ENCODE measurements at regions not wholly inside any gene's neighbourhood (a gene's known extent, or its start where the extent isn't known, plus 50 kb on each side); places are given as distances from the start of the nearest gene placed in this dataset.

DNA sequence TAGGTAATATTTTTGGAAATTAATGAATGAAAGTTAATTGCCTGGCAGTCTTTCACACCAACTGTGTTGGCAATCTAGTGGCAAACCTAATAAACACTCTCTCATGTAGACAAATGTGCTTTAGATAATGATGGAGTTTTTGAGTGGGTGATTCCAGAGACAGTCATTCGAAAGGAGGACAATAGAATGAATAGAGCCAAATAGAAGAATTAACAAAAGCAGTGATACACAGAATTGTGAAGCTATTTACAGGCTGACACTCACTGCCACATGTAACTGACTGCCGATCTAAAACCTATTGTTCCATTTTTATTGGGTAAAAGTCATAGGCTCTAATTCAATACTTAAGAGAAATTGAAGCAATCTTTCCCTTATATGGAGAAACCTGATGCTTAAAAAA lies 338.5 kb downstream of the PCDH7 start:
- no peaks in the 10 kb centered on the region for H3K36me3 ChIP-seq (ENCODE audit: insufficient read depth, low read length)
- H3K4me3 ChIP-seq (ENCODE audit: low read depth, low read length, poor library complexity, severe bottlenecking) = no peak overlapping the region
- H3K4me1 ChIP-seq (ENCODE audit: insufficient read depth, low read length, severe bottlenecking) = no peaks in the 10 kb centered on the region
- TF ChIP-seq CTCF (IDR thresholded peaks at IDR 0.05; ENCODE audit: low read length) (no peak), EZH2 (IDR thresholded peaks at IDR 0.05; ENCODE audit: borderline replicate concordance, low read length) (no peak)
- H3K4me2 ChIP-seq (ENCODE audit: low read length) = no peak overlapping the region
- no peaks in the 10 kb centered on the region for H3K27me3 ChIP-seq (ENCODE audit: insufficient read depth, low read length)
- no peaks in the 10 kb centered on the region for H3F3A ChIP-seq (ENCODE audit: insufficient read depth, low read length)
- H3K9me2 ChIP-seq (ENCODE audit: low read depth, low read length) = no peaks in the 10 kb centered on the region
- no peak overlapping the region for H3K27ac ChIP-seq (ENCODE audit: low read depth, low read length, poor library complexity, severe bottlenecking)
- no peak overlapping the region for H2AFZ ChIP-seq (ENCODE audit: low read length)
- H3K9ac ChIP-seq (ENCODE audit: low read length) = no peak overlapping the region
- H3K9me3 ChIP-seq (ENCODE audit: low read length) = no peaks in the 10 kb centered on the region
- H3K79me2 ChIP-seq (ENCODE audit: insufficient read depth, low read length) = no peaks in the 10 kb centered on the region
- H4K20me1 ChIP-seq (ENCODE audit: insufficient read depth, low read length) = no peaks in the 10 kb centered on the region

DNA sequence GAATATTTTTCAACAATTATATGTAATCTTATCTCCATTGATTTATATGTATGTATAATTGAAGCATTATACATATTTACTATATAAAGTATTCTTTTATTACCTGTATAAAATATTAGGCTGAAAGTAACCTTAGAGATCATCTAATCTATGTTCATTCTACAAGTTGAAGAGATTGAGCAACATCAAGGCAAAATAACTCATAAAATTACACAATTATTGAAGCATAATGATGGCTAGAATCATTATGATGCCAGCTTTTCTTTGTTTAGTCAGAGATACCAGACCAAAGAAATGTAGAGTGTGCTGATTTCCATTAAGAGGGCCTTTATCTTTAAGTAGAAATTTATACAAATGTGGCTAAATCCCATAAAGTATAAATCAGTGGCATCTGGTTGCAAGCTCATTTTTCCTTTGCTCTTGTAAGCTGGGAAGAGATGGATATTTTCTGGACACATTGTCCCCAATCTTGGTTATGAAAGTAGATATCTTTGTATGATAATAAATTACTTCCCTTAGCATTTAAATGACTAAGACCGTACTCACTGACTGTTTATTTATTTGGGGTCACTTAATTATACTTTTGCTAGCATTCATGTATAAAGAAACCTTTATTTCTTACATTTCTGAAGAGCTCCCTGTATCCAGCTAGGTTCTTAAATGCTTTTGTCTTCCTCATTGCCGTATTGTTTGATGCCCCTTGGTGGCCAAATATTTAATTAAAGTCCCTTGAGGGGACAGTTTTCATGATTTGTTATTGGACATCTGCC lies 339.8 kb downstream of the PCDH7 start:
- H3K27me3 ChIP-seq (ENCODE audit: insufficient read depth, low read length) = no peaks in the 10 kb centered on the region
- H3K9me2 ChIP-seq (ENCODE audit: low read depth, low read length) = no peaks in the 10 kb centered on the region
- no peaks in the 10 kb centered on the region for H3F3A ChIP-seq (ENCODE audit: insufficient read depth, low read length)
- TF ChIP-seq CTCF (IDR thresholded peaks at IDR 0.05; ENCODE audit: low read length) (no peak), EZH2 (IDR thresholded peaks at IDR 0.05; ENCODE audit: borderline replicate concordance, low read length) (no peak)
- H4K20me1 ChIP-seq (ENCODE audit: insufficient read depth, low read length) = no peaks in the 10 kb centered on the region
- no peak overlapping the region for H3K9ac ChIP-seq (ENCODE audit: low read length)
- no peaks in the 10 kb centered on the region for H3K79me2 ChIP-seq (ENCODE audit: insufficient read depth, low read length)
- no peak overlapping the region for H3K4me2 ChIP-seq (ENCODE audit: low read length)
- H3K9me3 ChIP-seq (ENCODE audit: low read length) = no peaks in the 10 kb centered on the region
- H3K27ac ChIP-seq (ENCODE audit: low read depth, low read length, poor library complexity, severe bottlenecking) = no peak overlapping the region
- H3K4me3 ChIP-seq (ENCODE audit: low read depth, low read length, poor library complexity, severe bottlenecking) = no peak overlapping the region
- no peaks in the 10 kb centered on the region for H3K4me1 ChIP-seq (ENCODE audit: insufficient read depth, low read length, severe bottlenecking)
- no peak overlapping the region for H2AFZ ChIP-seq (ENCODE audit: low read length)
- no peaks in the 10 kb centered on the region for H3K36me3 ChIP-seq (ENCODE audit: insufficient read depth, low read length)

DNA sequence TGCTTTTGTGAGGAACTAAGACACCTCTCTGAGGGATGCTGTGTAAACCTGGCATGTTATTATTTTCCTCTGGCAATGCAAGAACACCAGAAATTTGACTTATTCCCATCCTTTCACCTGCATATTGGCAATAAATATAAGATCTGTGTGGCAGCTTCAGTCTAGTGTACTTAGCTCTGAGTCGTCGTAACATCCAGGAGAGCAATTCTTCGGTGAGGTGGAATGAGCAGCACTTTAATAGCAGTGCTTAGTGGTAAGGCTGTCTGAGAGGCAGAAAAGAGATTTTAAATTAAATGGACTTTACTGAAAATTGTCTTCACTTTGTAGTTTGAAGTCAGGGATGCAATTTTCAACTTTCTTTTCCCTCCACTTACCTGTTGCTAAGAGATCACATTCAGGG lies 344.9 kb downstream of the PCDH7 start:
- Histone ChIP-seq H3K9ac (ENCODE audit: low read length) (no peak overlapping the region), H3K79me2 (ENCODE audit: insufficient read depth, low read length) (no peaks in the 10 kb centered on the region), H3K9me3 (ENCODE audit: low read length) (no peaks in the 10 kb centered on the region), H3K36me3 (ENCODE audit: insufficient read depth, low read length) (no peaks in the 10 kb centered on the region), H3F3A (ENCODE audit: insufficient read depth, low read length) (no peaks in the 10 kb centered on the region), H3K4me1 (ENCODE audit: insufficient read depth, low read length, severe bottlenecking) (no peaks in the 10 kb centered on the region), H3K4me2 (ENCODE audit: low read length) (no peak overlapping the region), H3K9me2 (ENCODE audit: low read depth, low read length) (no peaks in the 10 kb centered on the region), H2AFZ (ENCODE audit: low read length) (no peak overlapping the region), H3K27ac (ENCODE audit: low read depth, low read length, poor library complexity, severe bottlenecking) (no peak overlapping the region), H3K27me3 (ENCODE audit: insufficient read depth, low read length) (no peaks in the 10 kb centered on the region), H4K20me1 (ENCODE audit: insufficient read depth, low read length) (no peaks in the 10 kb centered on the region), H3K4me3 (ENCODE audit: low read depth, low read length, poor library complexity, severe bottlenecking) (no peak overlapping the region)
- TF ChIP-seq CTCF (IDR thresholded peaks at IDR 0.05; ENCODE audit: low read length) (no peak), EZH2 (IDR thresholded peaks at IDR 0.05; ENCODE audit: borderline replicate concordance, low read length) (no peak)

Data from OCI-LY1 (cell line).